ENCODE measurements at regions not wholly inside any gene's neighbourhood (a gene's known extent, or its start where the extent isn't known, plus 50 kb on each side); places are given as distances from the start of the nearest gene placed in this dataset.

GRCh38 chrX:121165930-121166359, 118.5 kb downstream of the GLUD2 start (continued):
- TF ChIP-seq HDAC1 (IDR thresholded peaks at IDR 0.05) (no peak), EP400 (IDR thresholded peaks at IDR 0.05) (peak; percentile 39; the same call in 1 of the 2 replicates), CBFA2T2 (conservative IDR thresholded peaks at IDR 0.05) (peak; percentile 47), MEIS2 (IDR thresholded peaks at IDR 0.05; ENCODE audit: partially characterized antibody) (peak; percentile 78), TRIM24 (IDR thresholded peaks at IDR 0.05) (peak in 1 of 2 experiments; percentile 20; a peak in 1 of 4 replicates), NCOA6 (IDR thresholded peaks at IDR 0.05) (no peak), MAX (CRISPR knock-in tag; IDR thresholded peaks at IDR 0.05) (no peak), THRB (CRISPR knock-in tag; conservative IDR thresholded peaks at IDR 0.05) (no peak), E2F1 (CRISPR knock-in tag; IDR thresholded peaks at IDR 0.05) (no peak), RBFOX2 (IDR thresholded peaks at IDR 0.05; ENCODE audit: low read depth, low read length) (no peak), RFX5 (IDR thresholded peaks at IDR 0.05; ENCODE audit: low read depth, low read length) (no peak), NCOR1 (IDR thresholded peaks at IDR 0.05) (peak; percentile 81), ZNF140 (CRISPR knock-in tag; IDR thresholded peaks at IDR 0.05) (no peak), NELFE (IDR thresholded peaks at IDR 0.05; ENCODE audit: insufficient read depth, insufficient read length) (no peak), ZBTB11 (CRISPR knock-in tag; IDR thresholded peaks at IDR 0.05) (no peak), TAL1 (IDR thresholded peaks at IDR 0.05) (peak; percentile 66), RCOR1 (IDR thresholded peaks at IDR 0.05; ENCODE audit: borderline replicate concordance in 1 of 2, low read depth in 2 of 2, low read length in 2 of 2) (0 out of 4 replicates have a peak, but pooled peaks of 1 of the 2 experiments have one; percentile 2), SP1 (CRISPR knock-in tag; IDR thresholded peaks at IDR 0.05) (no peak), MAFG (tag; conservative IDR thresholded peaks at IDR 0.05) (peak; percentile 31; the same call in 1 of the 2 replicates), KDM1A (IDR thresholded peaks at IDR 0.05) (0 out of 4 replicates have a peak, but pooled peaks of 1 of the 2 experiments have one; percentile 19), NFIC (IDR thresholded peaks at IDR 0.05) (no peak)

Data from K562 (cell line).